ENCODE measurements at regions not wholly inside any gene's neighbourhood (a gene's known extent, or its start where the extent isn't known, plus 50 kb on each side); places are given as distances from the start of the nearest gene placed in this dataset.
"Not testable (repeated sequence)": the region's sequence is repeated elsewhere in the genome, so short reads cannot be mapped to it uniquely, and the experiment has no call there.

DNA sequence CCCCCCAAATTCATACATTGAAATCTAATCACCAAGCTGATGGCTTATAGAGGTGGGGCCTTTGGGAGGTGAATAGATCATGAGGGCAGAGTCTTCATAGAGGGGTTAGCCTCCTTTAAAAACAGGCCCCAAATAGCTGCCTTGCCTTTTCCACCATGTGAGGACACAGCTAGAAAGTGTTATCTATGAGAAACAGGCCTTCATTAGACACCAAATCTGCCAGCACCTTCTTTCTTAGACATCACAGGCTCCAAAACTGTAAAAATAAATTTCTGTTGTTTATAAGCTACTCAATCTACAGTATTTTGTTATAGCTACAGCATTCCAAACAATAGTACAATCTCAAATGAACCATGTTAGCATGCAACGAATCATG, 459.3 kb upstream of the GCFC2 start:
- no peak for DNase-seq (ENCODE audit: low read depth)

DNA sequence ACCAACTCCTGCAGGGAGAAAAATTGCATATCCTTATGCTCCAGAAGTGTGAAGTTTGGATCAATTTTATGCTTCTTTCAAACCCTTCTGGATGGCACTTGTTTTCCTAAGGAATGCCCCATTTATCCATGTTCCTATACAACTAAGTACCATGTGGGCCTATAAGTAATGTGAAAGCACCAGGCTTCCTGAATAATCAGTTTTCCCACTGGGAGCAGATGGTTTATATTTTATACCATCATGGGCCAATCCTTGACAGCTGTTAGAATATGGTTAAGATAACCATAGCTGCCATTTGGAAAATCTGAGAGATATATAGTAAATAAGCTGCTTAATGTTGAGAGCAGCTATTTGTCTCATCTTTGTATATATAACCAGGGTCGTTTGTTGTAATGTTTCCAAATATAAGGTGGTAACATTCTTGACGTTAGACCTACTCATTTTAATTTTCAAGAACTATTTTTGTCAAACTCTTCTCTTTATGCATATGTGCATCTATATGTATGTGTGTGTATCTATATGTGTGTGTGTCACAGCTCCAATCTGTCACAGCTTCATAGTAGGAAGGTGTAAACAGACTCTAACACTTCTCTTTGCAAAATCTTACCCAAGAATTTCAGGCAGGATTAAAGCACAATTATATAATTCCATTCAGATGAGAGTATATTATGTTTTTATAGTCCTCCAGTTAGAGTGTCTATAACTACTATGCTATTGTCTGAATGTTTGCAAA, 458.7 kb upstream of the GCFC2 start:
- no peak for DNase-seq (ENCODE audit: low read depth)

DNA sequence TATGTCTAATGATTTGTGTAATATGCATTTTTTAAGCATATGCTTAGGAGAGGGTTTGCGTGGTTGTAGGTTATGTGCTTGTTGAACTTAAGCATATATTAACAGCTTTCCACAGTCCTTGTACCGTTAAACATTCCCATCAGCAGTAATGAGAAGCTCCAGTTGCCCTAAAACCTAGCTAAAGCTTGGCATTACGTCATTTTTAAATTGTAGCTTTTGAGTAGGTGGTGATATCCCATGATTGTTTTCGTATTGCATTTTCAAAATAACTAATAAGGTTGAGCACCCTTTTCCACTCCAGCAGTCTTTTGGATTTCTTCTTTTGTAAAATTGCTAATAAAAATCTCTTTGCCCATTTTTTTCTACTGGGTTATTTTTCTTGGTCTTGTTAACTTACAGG, 453.1 kb upstream of the GCFC2 start:
- no peak for DNase-seq (ENCODE audit: low read depth)

DNA sequence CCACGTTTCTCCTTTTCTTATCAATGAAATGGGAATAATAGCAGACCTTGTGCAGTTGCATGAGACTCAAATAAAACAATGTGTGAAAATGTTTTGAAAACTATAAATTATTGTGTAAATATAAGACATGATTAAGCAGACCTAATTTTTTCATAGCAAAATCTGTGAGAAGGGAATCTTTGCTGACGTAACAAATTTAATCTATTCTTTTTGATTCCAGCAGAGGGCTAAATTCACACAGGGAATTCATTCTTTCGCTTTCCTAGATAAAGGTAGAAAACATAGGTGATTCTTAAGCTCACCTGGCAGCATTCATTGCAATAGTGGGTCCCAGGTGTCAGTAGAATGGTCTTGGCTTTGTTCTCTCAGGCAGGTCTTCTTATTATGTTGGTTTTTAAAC, 450.0 kb upstream of the GCFC2 start:
- DNase-seq (ENCODE audit: low read depth): no peak

DNA sequence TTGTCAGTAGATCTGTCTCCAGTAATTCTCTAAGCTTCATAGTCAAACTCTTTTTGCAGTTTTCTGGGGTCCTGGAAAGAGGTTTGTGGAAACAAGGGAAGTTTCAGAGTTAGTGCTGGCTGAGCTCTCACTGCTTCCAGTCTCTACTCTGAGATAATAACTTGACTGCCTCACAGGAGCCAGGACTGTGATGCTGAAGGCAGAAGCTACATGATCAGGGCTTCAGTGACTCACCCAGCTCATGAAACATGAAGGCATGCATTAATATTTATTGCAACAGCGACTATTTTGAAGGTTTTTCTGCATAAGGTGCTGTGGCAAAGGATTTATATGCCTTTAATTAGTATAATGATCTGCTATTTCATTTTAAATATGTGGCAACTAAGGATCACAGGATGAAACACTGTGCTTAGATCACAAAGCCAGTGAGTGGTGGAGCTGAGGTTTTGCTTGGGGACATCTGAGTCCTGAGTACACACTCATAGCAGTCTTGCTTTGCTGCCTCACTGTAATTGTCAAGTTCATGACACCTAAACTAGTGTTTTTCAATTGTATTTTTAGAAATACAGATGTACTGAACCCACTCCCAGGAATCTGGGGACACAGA, 448.4 kb upstream of the GCFC2 start:
- no peak for DNase-seq (ENCODE audit: low read depth)

DNA sequence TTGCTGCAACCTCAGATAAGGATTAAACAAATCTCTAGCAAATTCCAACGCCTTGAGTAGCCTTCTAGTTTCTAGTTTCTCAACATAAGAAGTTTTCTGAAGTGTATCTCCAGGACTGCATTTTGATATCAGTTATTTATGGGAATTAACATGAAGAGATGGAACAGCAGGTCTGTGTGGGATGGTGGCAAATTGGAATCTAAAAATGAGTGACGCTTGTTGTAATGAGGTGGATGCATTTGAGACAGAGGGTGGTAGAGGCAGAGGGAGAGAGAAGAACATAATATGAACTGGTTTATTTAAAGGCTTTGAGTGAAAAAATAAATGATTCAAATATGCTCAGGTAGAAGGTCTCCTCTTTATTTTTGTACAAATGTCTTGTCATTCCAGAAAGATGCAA, 446.8 kb upstream of the GCFC2 start:
- no peak for DNase-seq (ENCODE audit: low read depth)

DNA sequence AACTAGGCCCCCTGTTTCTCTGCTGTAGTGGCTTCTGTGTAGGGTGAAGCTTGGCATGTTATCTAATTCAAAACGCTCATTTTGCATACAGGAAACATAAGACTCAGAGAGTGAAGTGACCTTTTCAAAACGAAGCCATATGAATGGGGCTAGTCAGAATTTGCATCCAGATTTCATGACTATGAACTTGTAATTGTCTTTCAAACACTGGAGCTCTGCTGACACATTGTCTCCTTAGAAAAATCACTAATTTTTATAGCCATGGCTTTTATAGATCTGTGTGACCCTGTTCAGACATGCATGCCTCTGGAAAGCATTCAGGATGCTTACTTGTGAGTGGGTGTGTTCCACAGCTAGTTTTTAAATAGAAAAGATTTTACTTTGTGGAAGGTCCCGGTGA, 444.3 kb upstream of the GCFC2 start:
- DNase-seq (ENCODE audit: low read depth): no peak

DNA sequence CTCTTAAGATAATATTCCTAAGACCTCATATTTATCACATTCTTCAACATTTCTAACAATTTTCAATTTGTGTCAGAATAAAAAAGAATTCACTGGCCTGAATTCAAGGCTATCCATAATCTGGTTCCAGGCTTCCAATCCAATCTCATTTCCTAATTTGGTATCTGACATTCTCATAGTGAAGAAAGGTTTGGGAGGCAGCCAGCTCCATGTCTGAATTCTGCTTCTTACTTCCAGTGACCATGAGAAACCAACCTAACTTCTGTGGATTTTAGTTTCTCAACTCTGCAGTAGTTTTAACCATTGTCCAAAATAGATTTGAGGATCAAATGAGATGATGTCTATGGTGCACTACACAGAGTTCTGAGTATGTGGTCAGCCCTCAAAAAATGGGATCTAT, 439.1 kb upstream of the GCFC2 start:
- DNase-seq (ENCODE audit: low read depth): no peak

DNA sequence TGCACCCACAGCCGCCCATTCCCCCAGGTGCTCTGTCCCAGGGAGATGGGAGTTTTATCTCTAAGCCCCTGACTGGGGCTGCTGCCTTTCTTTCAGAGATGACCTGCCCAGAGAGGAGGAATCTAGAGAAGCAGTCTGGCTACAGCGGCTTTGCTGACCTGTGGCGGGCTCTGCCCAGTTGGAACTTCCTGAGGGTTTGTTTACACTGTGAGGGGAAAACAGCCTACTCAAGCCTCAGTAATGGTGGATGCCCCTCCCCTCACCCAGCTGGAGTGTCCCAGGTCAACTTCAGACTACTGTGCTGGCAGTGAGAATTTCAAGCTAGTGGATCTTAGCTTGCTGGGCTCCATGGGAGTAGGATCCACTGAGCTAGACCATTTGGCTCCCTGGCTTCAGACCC, 428.6 kb upstream of the GCFC2 start:
- DNase-seq (ENCODE audit: low read depth): not testable (repeated sequence)

DNA sequence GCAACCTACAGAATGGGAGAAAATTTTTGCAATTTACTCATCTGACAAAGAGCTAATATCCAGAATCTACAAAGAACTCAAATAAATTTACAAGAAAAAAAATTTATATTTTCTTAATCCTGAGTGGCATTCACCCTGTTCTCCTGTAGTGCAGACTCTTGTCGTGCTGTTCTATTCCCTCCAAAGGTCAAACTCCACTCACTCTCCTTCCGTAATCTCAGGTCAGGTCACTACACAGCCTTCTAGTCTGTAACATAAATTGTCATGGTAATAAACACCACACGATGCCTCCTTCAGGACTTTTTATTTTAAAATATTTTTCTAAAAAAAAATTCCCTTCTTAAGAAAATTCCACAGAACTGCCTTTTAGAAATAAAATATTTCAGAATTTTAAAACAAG, 417.9 kb upstream of the GCFC2 start:
- DNase-seq (ENCODE audit: low read depth): no peak

DNA sequence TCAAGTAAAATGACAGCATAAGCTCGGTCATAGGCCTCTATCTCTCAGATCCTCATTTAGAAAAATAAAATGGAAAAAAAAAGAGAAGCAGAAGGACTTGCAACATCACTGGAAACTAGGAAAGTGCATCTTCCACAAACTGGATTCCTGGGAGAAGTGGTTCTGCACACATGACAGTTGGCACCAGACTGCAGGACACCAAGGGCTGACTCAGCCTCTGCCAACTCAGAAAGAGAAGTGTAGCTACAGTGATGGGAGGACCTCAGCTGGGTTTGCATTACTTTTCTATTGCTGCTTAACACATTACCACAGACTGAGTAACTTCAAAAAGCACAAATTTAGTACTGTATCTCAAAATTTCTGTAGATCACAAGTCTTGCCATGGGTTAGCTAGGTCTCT, 409.5 kb upstream of the GCFC2 start:
- no peak for DNase-seq (ENCODE audit: low read depth)

DNA sequence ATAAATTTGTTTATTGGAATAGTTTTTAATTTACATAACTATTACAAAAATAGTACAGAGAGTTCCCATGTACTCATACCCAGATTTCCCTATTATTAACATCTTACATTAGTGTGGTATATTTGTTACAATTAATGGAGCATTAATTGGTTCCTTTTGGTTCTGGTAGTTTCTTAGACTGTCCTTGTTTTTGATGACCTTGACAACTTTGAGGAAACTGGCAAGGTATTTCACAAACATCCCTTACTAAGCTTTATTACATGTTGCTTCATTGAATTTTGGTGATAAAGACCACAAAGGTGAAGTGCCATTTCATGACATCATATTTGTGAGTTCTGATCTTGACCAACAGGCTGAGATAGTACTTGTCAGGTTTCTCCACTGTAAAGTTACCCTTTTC, 379.0 kb upstream of the GCFC2 start:
- DNase-seq (ENCODE audit: low read depth): no peak

DNA sequence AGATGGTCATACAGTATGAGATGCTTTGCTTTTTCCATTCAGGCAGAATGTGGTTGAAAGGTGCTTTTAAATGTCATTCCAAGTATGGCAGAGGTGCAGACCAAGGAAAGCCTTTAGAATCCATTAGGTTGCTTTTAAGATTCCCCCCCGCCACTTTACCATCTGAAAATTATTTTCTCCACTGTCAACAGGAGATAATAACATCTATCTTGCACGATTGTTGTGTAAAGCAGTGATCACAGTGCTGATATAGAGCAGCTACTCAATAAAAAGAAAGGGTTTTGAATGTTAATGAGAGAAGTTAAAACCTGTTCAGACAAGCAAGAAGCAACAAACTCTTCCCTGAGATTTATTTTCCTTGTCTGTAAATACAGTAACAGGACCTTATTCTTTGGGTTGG, 372.5 kb upstream of the GCFC2 start:
- DNase-seq (ENCODE audit: low read depth): no peak

DNA sequence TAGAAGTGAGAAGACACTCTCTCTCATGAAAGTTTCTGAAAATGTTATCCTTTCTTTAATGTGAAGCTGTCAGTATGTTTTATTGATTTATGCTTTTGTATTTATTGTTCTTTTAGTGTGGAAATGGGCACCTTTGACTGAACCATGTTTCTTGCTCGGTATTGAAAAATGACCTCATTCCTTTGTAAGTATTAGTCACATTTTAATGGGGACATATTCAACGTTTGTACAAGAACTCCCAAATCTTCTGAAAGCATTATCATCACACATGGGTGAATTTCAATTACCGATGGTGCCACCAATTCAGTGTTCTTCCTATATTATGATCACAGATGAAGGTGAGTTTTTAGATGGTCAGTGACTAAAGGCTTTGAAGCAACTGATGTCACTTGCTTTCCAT, 371.8 kb upstream of the GCFC2 start:
- DNase-seq (ENCODE audit: low read depth): no peak

DNA sequence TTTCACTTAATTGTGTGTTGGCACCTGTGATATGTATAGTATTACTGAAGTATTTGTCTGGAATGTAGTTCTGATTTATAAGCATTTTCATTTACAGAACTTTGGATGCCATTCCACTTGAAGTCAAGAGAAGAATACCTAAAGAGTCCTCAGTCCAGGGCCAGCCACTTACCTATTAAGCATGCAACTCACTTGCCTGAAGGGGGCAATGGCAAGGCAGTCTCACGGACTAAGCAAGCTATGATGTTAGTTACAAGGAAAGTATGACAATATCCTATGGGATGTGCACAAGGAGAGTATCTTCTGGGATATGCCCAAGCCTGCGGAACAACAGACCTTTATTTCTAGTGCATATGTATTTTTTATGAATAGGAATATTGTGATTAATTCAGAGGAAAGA, 369.4 kb upstream of the GCFC2 start:
- no peak for DNase-seq (ENCODE audit: low read depth)

DNA sequence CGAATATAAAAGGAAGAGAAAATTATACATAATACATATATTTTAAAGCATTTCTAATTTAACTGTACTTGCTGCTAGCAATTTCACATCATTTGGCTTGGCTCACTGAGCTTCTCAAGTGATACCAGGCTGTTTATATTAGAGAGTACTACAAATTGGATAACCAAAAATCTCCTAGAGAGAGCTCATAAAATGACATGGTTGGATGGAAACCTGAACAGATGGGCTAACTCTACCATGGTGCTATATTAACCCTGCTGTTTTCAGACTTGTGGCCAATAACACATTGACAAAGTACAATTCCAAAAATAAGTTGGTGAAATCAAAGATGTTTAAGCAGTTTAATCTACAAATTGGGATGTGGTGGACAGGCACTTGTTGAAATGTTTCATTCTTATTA, 364.4 kb upstream of the GCFC2 start:
- no peak for DNase-seq (ENCODE audit: low read depth)

DNA sequence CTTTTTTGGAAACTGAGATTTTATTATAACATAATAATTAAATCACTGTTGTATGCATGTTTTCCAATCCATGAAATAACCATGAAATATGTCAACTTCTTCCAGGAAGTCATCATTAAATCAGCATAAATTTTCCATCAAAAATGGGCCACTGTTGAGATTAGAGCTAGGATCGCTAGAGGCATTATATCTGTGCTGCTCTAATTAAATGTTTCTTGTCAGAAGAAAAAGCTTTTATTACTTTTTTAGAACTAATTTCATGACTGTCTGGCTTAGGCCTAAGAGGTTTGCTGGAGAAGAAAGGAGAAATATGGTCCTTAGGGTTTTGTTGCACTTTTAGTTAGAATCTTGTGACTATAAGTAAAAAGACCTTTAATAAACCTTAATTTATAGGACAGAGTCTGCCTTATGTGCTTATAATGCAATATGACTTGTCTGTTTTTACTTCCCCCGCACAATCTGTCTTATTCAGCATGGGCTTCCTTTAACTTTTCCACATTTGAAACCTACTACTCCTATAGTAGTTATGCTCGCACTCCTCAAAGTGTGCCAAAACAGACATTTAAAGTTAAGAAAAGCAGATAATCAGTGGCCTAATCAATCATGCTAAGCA, 363.4 kb upstream of the GCFC2 start:
- DNase-seq (ENCODE audit: low read depth): no peak

DNA sequence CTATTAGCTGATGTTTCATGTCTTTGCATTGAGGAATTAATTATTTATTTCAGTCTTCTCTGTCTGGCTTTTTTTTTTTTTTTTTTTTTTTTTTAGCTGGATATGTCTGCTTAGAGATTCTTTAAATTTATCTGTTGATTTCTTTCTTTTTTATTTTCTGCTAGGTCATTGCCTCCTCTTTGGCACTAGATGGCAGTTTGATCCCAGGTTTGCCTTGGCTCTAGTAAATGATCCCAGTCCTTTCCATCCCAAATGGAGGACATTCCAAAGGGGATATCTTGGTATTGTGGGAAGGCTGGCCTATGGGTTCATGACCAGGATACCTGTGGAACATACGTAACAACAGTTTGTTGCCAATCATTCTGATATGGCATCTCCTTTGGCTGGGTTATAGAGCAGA, 339.5 kb upstream of the GCFC2 start:
- no peak for DNase-seq (ENCODE audit: low read depth)

DNA sequence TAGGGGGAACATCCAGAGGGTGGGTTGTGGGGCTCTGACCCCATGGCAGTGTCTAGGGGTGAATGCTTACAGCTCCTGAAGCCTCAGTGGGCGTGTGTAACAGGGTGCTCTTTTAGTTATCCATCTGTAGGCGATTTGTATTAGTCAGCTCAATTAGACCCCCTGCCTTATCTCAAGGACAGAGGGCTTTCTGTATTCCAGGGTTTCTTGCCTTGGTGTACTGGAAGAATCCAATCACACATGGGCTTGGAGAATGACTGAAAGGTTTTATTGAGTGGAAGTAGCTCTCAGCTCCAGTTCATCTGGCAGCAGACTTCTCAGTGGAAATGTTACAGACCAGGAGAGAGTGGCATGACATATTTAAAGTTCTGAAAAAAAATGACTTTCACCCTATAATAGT, 334.0 kb upstream of the GCFC2 start:
- DNase-seq (ENCODE audit: low read depth): no peak

DNA sequence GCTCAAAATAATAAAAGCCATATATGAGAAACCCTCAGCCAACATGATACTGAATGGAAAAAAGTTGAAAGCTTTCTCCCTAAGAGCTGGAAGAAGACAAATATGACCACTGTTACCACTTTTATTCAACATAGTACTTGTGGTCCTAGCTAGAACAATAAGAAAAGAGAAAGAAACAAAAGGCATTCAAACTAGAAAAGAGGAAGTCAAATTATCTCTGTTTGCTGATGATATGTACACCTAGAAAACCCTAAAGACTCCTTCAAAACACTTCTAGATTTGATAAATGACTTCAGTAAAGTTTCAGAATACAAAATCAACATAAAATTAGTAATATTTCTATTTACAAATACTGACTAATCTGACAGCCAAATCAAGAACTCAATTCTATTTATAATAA, 328.8 kb upstream of the GCFC2 start:
- DNase-seq (ENCODE audit: low read depth): no peak

DNA sequence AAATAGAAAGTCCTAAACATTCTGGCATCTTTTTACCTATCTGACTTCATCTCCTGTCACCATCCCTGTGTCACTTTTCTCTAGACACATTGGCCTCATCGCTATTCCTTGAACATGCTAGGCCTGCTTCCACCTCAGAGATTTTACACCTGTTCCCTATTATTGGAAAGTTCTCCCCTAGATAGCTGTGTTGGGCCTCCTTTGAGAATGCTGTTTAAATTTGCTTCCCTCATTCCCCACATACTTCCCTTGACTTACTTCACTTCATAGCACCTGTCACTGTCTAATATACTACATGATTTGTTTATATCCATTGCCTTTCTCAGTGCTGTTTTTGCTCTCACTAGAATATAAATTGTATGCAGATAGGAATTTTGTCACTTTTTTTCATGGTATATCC, 317.0 kb upstream of the GCFC2 start:
- no peak for DNase-seq (ENCODE audit: low read depth)

DNA sequence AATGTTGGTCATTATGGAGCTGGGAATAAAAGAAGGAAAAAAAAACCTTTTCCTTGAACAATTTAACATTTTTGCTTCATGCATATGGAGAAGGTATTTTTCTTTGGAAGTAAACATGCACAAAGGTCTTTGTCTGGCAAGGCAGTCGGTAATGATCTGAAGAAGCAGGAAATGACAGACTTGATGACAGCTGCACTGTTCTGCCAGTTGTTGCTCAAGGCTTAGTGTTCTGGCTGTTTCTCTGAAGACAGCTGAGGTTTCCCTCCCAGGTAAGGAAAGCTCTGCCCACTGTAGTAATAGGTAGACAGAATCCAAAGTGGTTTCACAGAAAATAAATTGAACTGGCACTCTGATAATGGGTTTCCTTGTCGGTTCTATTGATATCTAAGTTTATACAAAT, 308.4 kb upstream of the GCFC2 start:
- no peak for DNase-seq (ENCODE audit: low read depth)

DNA sequence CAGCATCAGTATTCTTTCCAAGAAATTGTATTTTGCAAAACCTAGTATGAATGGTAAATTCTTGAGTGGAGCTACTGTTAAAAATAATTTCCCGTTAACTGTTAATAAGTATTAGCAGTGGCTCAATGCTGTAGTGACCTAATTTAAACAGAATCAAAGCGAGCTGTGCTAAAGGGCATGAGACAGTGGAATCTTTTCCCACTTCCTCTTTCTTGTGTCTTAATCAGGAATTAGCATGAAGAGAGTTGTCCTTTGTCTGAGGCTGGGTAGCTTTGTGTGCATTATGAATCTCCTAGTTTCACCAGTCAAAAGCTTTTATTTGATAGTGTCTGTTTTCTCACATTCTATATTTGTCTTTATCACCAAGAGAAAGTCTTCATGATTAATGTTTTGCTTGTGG, 298.8 kb upstream of the GCFC2 start:
- DNase-seq (ENCODE audit: low read depth): no peak
